ENCODE measurements at regions not wholly inside any gene's neighbourhood (a gene's known extent, or its start where the extent isn't known, plus 50 kb on each side); places are given as distances from the start of the nearest gene placed in this dataset.

DNA sequence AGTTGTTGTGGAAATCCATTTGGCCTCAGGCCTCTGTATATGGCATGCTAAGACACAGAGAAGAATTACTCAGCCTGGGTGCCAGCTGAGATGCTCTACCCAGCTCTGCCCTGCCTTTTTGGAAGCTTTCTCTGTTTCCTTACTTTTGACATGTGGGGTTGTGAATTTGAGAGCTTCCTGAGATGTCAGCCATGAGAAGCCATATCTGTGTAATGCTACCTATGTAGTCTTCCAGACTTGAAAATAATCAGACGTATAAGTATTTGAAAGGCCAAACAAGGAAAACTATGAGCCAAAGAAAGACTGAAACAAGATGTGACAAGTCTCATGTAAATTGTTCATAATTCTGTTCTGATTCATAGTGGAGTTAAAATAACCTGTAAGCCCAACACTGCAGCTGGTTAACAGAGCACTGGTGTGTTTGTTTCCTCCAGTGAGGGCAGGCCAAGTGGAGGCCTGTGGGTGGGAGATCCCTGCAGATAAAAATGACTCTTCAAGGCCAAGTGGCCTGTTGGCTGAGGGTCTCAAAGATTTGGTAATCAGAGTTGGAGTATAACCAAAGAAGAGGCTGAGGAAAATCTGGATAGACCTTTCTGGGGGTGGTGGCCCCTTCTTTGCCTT lies 94.0 kb downstream of the TMX1 start:
- H3K9me3 Mint-ChIP-seq: no peaks in the 10 kb centered on the region
- DNase-seq: no peak
- no peak for ATAC-seq (ENCODE audit: low read depth in 2 of 2)
- peaks cover 16 to 29% (median 21%) of the 10 kb centered on the region in 3 donors for H3K27me3 Mint-ChIP-seq
- no peak overlapping the region for H3K27ac Mint-ChIP-seq
- no peak overlapping the region for H3K4me3 Mint-ChIP-seq
- H3K4me1 Mint-ChIP-seq: no peaks in the 10 kb centered on the region
- H3K36me3 Mint-ChIP-seq: no peaks in the 10 kb centered on the region

DNA sequence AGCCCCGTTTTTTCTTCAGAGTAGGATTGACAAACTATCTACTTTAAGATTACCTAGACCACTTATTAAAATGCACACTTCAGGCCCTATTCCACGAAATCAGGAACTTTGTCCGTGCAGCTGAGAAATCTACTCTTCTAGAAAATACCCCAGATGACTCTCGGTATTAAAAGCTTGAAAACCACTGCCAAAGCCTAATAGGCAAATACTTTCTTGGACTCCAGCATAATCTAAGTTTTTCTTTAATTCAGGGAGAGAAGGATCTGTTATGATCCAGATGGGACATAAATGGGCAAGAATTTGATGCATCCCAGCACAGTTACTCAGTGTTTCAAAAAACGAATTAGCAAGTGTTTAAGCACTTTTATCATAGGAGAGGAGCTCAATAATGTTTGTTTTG lies 94.5 kb downstream of the TMX1 start:
- H3K27me3 Mint-ChIP-seq: peaks cover 13 to 26% (median 26%) of the 10 kb centered on the region in 3 donors

GRCh38 chr14:51335531-51335930 lies 95.5 kb downstream of the TMX1 start:
- DNase-seq (no peak), ATAC-seq (ENCODE audit: low read depth in 2 of 2) (no peak)
- Mint-ChIP-seq H3K9me3 (peaks cover 0 to 5% (median 0%) of the 10 kb centered on the region in 7 donors), H3K4me3 (no peak overlapping the region), H3K27me3 (peaks cover 12 to 31% (median 23%) of the 10 kb centered on the region in 3 donors), H3K27ac (peak overlapping the region in 1 of 6 donors; percentile 49), H3K36me3 (no peaks in the 10 kb centered on the region), H3K4me1 (no peaks in the 10 kb centered on the region)

More for the DNA sequence above, 94.5 kb downstream of the TMX1 start:
- no peak overlapping the region for H3K27ac Mint-ChIP-seq
- H3K4me3 Mint-ChIP-seq: no peak overlapping the region
- H3K36me3 Mint-ChIP-seq: no peaks in the 10 kb centered on the region
- H3K4me1 Mint-ChIP-seq: no peaks in the 10 kb centered on the region
- no peak for DNase-seq
- peaks cover 0 to 1% (median 0%) of the 10 kb centered on the region in 7 donors for H3K9me3 Mint-ChIP-seq
- no peak for ATAC-seq (ENCODE audit: low read depth in 2 of 2)

DNA sequence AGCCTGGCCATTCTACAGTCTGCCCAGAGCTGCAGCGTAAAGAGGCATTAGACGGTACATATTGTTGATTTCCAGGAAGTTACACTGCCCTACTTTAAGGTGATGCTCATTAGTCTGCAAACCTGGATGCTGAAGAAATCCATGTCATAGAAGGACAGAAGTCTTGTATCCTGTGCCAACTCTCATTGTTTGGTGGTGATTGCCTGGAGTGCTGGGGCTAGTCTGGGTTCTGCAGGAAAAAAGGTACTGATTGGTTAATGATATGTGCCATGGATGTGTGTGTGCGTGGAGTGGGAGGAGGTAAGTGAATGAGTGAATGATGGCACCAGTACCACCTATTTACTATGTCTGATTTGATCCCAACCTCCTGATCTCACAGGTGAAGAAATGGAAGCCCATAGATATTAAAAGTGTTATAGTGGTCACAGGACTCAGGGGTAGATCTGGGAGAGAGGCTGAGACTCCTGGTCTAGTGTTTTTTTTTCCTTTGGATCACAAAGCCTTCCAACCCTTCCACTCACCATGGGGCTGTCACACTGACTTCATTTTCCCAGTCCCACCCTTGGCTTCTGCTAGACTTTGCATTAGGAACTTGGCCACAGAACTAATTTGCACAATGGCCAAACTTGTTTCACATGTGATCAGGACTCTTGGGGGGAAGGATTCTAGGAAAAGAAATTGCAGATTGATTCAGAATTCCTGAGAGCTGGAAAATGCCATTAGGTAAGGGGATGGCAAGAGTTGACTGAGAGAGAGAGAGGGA lies 96.1 kb downstream of the TMX1 start:
- no peak overlapping the region for H3K27ac Mint-ChIP-seq
- H3K36me3 Mint-ChIP-seq: no peaks in the 10 kb centered on the region
- no peaks in the 10 kb centered on the region for H3K4me1 Mint-ChIP-seq
- DNase-seq (no peak), ATAC-seq (ENCODE audit: low read depth in 2 of 2) (no peak)
- no peak overlapping the region for H3K4me3 Mint-ChIP-seq
- peaks cover 8 to 31% (median 20%) of the 10 kb centered on the region in 3 donors for H3K27me3 Mint-ChIP-seq
- H3K9me3 Mint-ChIP-seq: peaks cover 0 to 5% (median 0%) of the 10 kb centered on the region in 7 donors

DNA sequence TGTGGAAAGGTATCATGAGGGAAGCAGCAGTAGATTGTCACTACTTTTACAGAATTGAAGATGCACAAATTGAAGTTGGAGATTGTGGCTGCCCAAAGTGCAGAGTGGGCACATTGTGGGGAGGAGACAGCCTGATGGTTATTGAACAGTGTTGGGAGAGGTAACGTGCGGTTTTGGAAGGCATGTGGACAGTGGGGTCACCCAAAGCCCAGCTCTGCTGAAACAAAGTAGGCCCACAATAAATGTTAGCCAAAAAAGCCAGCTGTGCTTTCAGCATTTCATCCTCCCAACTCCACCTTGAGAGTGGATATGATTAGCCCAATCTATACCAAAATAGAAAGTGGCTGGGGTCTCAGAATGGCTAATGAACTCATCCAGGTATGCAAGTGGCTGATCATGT lies 96.7 kb downstream of the TMX1 start:
- peaks cover 7 to 28% (median 20%) of the 10 kb centered on the region in 3 donors for H3K27me3 Mint-ChIP-seq
- DNase-seq (no peak), ATAC-seq (ENCODE audit: low read depth in 2 of 2) (no peak)
- H3K36me3 Mint-ChIP-seq: no peaks in the 10 kb centered on the region
- H3K9me3 Mint-ChIP-seq: peaks cover 0 to 5% (median 0%) of the 10 kb centered on the region in 7 donors
- no peak overlapping the region for H3K4me3 Mint-ChIP-seq
- no peak overlapping the region for H3K27ac Mint-ChIP-seq
- H3K4me1 Mint-ChIP-seq: no peaks in the 10 kb centered on the region

- H3K4me3 Mint-ChIP-seq: no peak overlapping the region
- no peak overlapping the region for H3K27ac Mint-ChIP-seq
- DNase-seq (no peak), ATAC-seq (ENCODE audit: low read depth in 2 of 2) (no peak)
- H3K36me3 Mint-ChIP-seq: no peaks in the 10 kb centered on the region
- H3K27me3 Mint-ChIP-seq: peaks cover 4 to 22% (median 20%) of the 10 kb centered on the region in 3 donors
- H3K4me1 Mint-ChIP-seq: no peaks in the 10 kb centered on the region
- peaks cover 0 to 5% (median 0%) of the 10 kb centered on the region in 7 donors for H3K9me3 Mint-ChIP-seq
Observed at GRCh38 chr14:51337520-51337919, 97.5 kb downstream of the TMX1 start.

- H3K4me1 Mint-ChIP-seq: no peaks in the 10 kb centered on the region
- DNase-seq (no peak), ATAC-seq (ENCODE audit: low read depth in 2 of 2) (no peak)
- peaks cover 0 to 14% (median 0%) of the 10 kb centered on the region in 3 donors for H3K27me3 Mint-ChIP-seq
- no peaks in the 10 kb centered on the region for H3K36me3 Mint-ChIP-seq
- H3K9me3 Mint-ChIP-seq: peaks cover 0 to 13% (median 9%) of the 10 kb centered on the region in 7 donors
- no peak overlapping the region for H3K4me3 Mint-ChIP-seq
- no peak overlapping the region for H3K27ac Mint-ChIP-seq
Observed at GRCh38 chr14:51341338-51341737, 101.3 kb downstream of the TMX1 start.

DNA sequence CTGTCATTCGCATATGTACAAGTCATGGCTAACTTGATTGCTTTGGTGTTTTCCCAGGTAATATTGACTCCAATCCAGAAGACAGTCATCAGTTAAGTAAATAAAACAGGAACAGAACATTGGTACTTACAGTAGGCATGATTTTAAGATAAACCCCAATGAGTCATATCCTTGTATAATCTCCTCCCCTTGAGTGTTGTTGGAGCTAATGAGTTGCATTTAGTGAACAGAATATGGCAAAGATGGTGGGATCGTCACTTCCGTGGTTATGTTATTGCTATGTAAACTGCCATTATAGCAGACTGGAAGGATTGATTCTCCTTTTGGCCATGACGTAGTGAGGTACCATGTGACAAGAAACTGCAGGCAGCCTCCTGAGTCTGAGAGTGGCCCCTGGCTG lies 102.2 kb downstream of the TMX1 start:
- DNase-seq: no peak
- Mint-ChIP-seq H3K4me1 (no peaks in the 10 kb centered on the region), H3K27ac (no peak overlapping the region)

DNA sequence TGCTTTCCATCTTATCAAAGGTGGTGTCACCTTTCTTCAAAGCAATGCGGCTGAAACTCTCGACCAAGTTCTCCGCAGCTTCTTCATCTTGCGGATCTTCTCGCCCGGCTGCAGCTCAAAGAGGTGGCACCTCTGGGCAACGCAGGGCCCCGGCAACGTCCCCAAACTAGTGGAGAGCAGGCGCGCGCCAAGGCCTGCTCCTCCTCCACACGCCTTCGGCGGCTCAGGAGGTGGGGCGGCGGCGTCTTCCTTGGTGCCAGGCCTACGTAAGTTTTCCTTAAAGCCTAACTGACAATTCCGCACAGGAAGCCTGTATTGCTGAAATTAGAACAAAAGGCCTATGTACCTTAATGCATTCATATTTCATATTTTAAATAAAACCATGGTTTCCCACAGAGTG lies 112.0 kb downstream of the TMX1 start:
- Mint-ChIP-seq H3K27ac (no peak overlapping the region), H3K4me1 (no peaks in the 10 kb centered on the region), H3K27me3 (no peaks in the 10 kb centered on the region), H3K9me3 (peaks cover 0 to 10% (median 8%) of the 10 kb centered on the region in 7 donors), H3K36me3 (no peaks in the 10 kb centered on the region), H3K4me3 (no peak overlapping the region)
- DNase-seq (no peak), ATAC-seq (ENCODE audit: low read depth in 2 of 2) (no peak)

More for the DNA sequence above, 102.2 kb downstream of the TMX1 start:
- H3K36me3 Mint-ChIP-seq: no peaks in the 10 kb centered on the region
- ATAC-seq (ENCODE audit: low read depth in 2 of 2): no peak
- peaks cover 0 to 20% (median 13%) of the 10 kb centered on the region in 7 donors for H3K9me3 Mint-ChIP-seq
- H3K27me3 Mint-ChIP-seq: peaks cover 0 to 14% (median 0%) of the 10 kb centered on the region in 3 donors
- H3K4me3 Mint-ChIP-seq: no peak overlapping the region

DNA sequence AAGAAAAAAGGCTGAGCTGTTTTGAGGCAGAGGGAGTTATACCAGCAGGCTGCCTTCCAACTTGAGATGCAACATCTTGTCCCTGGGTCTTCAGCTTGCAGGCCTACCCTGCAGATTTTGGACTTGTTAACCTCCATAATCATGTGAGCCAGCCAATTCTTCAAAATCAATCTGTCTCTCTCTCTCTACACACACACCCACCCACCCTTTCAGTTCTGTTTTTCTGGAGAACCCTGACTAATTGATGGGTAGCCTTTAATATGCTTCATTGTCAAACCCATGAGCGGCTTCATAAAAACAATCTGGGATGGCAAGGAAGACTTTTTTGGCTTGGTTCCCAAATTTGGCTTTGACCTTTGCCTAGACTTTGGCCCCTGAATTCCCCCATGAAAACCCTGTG lies 113.9 kb downstream of the TMX1 start:
- no peaks in the 10 kb centered on the region for H3K4me1 Mint-ChIP-seq
- ATAC-seq (ENCODE audit: low read depth in 2 of 2) (no peak), DNase-seq (no peak)
- H3K27me3 Mint-ChIP-seq: no peaks in the 10 kb centered on the region
- peaks cover 0 to 2% (median 0%) of the 10 kb centered on the region in 7 donors for H3K9me3 Mint-ChIP-seq
- no peaks in the 10 kb centered on the region for H3K36me3 Mint-ChIP-seq
- no peak overlapping the region for H3K4me3 Mint-ChIP-seq
- H3K27ac Mint-ChIP-seq: peak overlapping the region in 1 of 6 donors; percentile 2

GRCh38 chr14:51354846-51355245 lies 114.8 kb downstream of the TMX1 start:
- Mint-ChIP-seq H3K4me1 (no peaks in the 10 kb centered on the region), H3K27me3 (no peaks in the 10 kb centered on the region), H3K9me3 (peaks cover 0 to 2% (median 0%) of the 10 kb centered on the region in 7 donors), H3K27ac (no peak overlapping the region), H3K4me3 (no peak overlapping the region), H3K36me3 (no peaks in the 10 kb centered on the region)
- DNase-seq: no peak
- no peak for ATAC-seq (ENCODE audit: low read depth in 2 of 2)

- H3K4me1 Mint-ChIP-seq: no peaks in the 10 kb centered on the region
- H3K36me3 Mint-ChIP-seq: no peaks in the 10 kb centered on the region
- no peak overlapping the region for H3K4me3 Mint-ChIP-seq
- peaks cover 0 to 6% (median 0%) of the 10 kb centered on the region in 3 donors for H3K27me3 Mint-ChIP-seq
- DNase-seq: no peak
- peak overlapping the region in 1 of 6 donors; percentile 24 for H3K27ac Mint-ChIP-seq
- ATAC-seq (ENCODE audit: low read depth in 2 of 2): no peak
- H3K9me3 Mint-ChIP-seq: peaks cover 0 to 2% (median 0%) of the 10 kb centered on the region in 7 donors
Observed at GRCh38 chr14:51356381-51356780, 116.3 kb downstream of the TMX1 start.

- H3K9me3 Mint-ChIP-seq: no peaks in the 10 kb centered on the region
- DNase-seq (no peak), ATAC-seq (ENCODE audit: low read depth in 2 of 2) (no peak)
- no peaks in the 10 kb centered on the region for H3K4me1 Mint-ChIP-seq
- H3K27ac Mint-ChIP-seq: no peak overlapping the region
- no peak overlapping the region for H3K4me3 Mint-ChIP-seq
- H3K36me3 Mint-ChIP-seq: no peaks in the 10 kb centered on the region
- H3K27me3 Mint-ChIP-seq: peaks cover 0 to 6% (median 0%) of the 10 kb centered on the region in 3 donors
Observed at GRCh38 chr14:51357250-51357649, 117.2 kb downstream of the TMX1 start.

DNA sequence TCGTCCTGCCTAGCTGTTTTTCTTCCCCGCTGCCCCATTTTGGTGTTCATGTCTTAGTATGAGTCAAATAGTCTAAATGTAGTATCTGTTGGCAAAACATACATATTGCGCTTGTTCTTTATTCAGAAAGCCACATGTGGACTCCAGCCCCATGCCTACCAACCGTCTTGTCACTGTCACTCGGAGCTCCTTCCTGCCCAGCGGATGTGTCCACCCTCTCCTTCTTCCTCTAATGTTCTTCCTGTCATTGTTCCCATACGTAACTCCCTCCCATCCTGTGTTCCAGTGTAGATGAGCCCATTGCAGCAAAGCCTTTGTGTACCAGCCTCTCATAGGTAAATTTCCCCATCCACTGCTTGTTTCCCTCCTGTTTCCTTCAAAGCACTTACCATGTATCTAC lies 120.5 kb downstream of the TMX1 start:
- Mint-ChIP-seq H3K27me3 (peaks cover 0 to 6% (median 0%) of the 10 kb centered on the region in 3 donors), H3K4me1 (no peaks in the 10 kb centered on the region), H3K9me3 (no peaks in the 10 kb centered on the region), H3K4me3 (no peak overlapping the region), H3K27ac (no peak overlapping the region), H3K36me3 (no peaks in the 10 kb centered on the region)
- ATAC-seq (ENCODE audit: low read depth in 2 of 2) (no peak), DNase-seq (no peak)

Measured in naive B cell (primary cell).